ENCODE measurements at regions not wholly inside any gene's neighbourhood (a gene's known extent, or its start where the extent isn't known, plus 50 kb on each side); places are given as distances from the start of the nearest gene placed in this dataset.

GRCh38 chr4:57405359-57405758 lies 295.2 kb upstream of the IGFBP7 start:
- H3K4me1 ChIP-seq (ENCODE audit: insufficient read depth, low read length): no peaks in the 10 kb centered on the region
- Mint-ChIP-seq H3K27me3 (no peaks in the 10 kb centered on the region), H3K27ac (no peak overlapping the region), H3K36me3 (ENCODE audit: low read depth) (no peaks in the 10 kb centered on the region), H3K9me3 (peaks cover 4% of the 10 kb centered on the region), H3K4me1 (ENCODE audit: low read depth) (no peaks in the 10 kb centered on the region), H3K4me3 (no peak overlapping the region)
- TF ChIP-seq, protein P1, sequence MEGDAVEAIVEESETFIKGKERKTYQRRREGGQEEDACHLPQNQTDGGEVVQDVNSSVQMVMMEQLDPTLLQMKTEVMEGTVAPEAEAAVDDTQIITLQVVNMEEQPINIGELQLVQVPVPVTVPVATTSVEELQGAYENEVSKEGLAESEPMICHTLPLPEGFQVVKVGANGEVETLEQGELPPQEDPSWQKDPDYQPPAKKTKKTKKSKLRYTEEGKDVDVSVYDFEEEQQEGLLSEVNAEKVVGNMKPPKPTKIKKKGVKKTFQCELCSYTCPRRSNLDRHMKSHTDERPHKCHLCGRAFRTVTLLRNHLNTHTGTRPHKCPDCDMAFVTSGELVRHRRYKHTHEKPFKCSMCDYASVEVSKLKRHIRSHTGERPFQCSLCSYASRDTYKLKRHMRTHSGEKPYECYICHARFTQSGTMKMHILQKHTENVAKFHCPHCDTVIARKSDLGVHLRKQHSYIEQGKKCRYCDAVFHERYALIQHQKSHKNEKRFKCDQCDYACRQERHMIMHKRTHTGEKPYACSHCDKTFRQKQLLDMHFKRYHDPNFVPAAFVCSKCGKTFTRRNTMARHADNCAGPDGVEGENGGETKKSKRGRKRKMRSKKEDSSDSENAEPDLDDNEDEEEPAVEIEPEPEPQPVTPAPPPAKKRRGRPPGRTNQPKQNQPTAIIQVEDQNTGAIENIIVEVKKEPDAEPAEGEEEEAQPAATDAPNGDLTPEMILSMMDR (IDR thresholded peaks at IDR 0.05): no peak
- no peaks in the 10 kb centered on the region for H3K36me3 ChIP-seq (ENCODE audit: insufficient read depth, low read length)
- ATAC-seq (ENCODE audit: poor library complexity): no peak
- H3K9me3 ChIP-seq (ENCODE audit: control insufficient read depth in 1 of 2, insufficient read depth in 1 of 2, low read length in 2 of 2): no peaks in the 10 kb centered on the region
- CTCF ChIA-PET: interaction anchor here (0.6 kb wide), 1 partner anchor 12 kb away, joined by 3 read pairs; no protein-coding TSS in a partner anchor
- DNase-seq: no peak
- no peak overlapping the region for H3K4me3 ChIP-seq (ENCODE audit: low read length)
- intact Hi-C loops (cut with DNase I, micrococcal nuclease): no loop called here
- H3K27ac ChIP-seq (ENCODE audit: low read depth in 1 of 2, low read length in 2 of 2): no peak overlapping the region
- no peaks in the 10 kb centered on the region for H3K27me3 ChIP-seq (ENCODE audit: control insufficient read depth in 1 of 2, insufficient read depth in 2 of 2, low read length in 2 of 2)
- POLR2A ChIA-PET: interaction anchor here (0.7 kb wide), 1 partner anchor 12 kb away, joined by 4 read pairs; no protein-coding TSS in a partner anchor

DNA sequence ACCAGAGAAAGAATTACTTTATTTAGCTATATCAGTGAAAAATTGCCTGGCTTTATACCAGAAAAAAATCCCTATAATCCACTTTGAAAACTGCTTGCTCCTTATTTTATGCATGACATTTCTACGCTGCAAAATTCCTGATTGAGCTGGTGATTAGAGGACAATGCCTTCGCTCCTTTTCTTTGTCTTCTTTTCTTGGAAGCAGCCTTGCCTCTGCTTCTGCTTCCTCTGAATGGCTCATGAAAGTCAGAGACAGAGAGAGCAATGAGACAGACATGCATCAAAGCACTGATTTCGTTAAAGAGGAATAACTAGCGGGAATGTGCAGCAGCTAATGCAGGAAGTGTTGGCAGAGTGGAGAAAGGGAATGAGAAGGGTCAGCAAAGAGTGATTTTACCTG lies 294.3 kb upstream of the IGFBP7 start:
- no peaks in the 10 kb centered on the region for H3K27me3 Mint-ChIP-seq
- CTCF ChIA-PET: interaction anchor here (0.6 kb wide), 1 partner anchor 11 kb away, joined by 3 read pairs; no protein-coding TSS in a partner anchor
- Histone ChIP-seq H3K4me1 (ENCODE audit: insufficient read depth, low read length) (no peaks in the 10 kb centered on the region), H3K9me3 (ENCODE audit: control insufficient read depth in 1 of 2, insufficient read depth in 1 of 2, low read length in 2 of 2) (no peaks in the 10 kb centered on the region), H3K36me3 (ENCODE audit: insufficient read depth, low read length) (no peaks in the 10 kb centered on the region), H3K27ac (ENCODE audit: low read depth in 1 of 2, low read length in 2 of 2) (no peak overlapping the region), H3K27me3 (ENCODE audit: control insufficient read depth in 1 of 2, insufficient read depth in 2 of 2, low read length in 2 of 2) (no peaks in the 10 kb centered on the region), H3K4me3 (ENCODE audit: low read length) (no peak overlapping the region)
- no peak for DNase-seq
- intact Hi-C loops (cut with DNase I, micrococcal nuclease): no loop called here
- TF ChIP-seq, protein P1 (IDR thresholded peaks at IDR 0.05): no peak
- H3K4me1 Mint-ChIP-seq (ENCODE audit: low read depth): no peaks in the 10 kb centered on the region
- peaks cover 4% of the 10 kb centered on the region for H3K9me3 Mint-ChIP-seq
- ATAC-seq (ENCODE audit: poor library complexity): no peak
- POLR2A ChIA-PET: interaction anchor here (0.7 kb wide), 1 partner anchor 13 kb away, joined by 4 read pairs; no protein-coding TSS in a partner anchor
- H3K36me3 Mint-ChIP-seq (ENCODE audit: low read depth): no peaks in the 10 kb centered on the region
- H3K27ac Mint-ChIP-seq: no peak overlapping the region
- H3K4me3 Mint-ChIP-seq: no peak overlapping the region

- Histone ChIP-seq H3K36me3 (ENCODE audit: insufficient read depth, low read length) (no peaks in the 10 kb centered on the region), H3K9me3 (ENCODE audit: control insufficient read depth in 1 of 2, insufficient read depth in 1 of 2, low read length in 2 of 2) (no peaks in the 10 kb centered on the region), H3K27ac (ENCODE audit: low read depth in 1 of 2, low read length in 2 of 2) (no peak overlapping the region), H3K4me3 (ENCODE audit: low read length) (no peak overlapping the region), H3K4me1 (ENCODE audit: insufficient read depth, low read length) (no peaks in the 10 kb centered on the region), H3K27me3 (ENCODE audit: control insufficient read depth in 1 of 2, insufficient read depth in 2 of 2, low read length in 2 of 2) (no peaks in the 10 kb centered on the region)
- Mint-ChIP-seq H3K27ac (no peak overlapping the region), H3K36me3 (ENCODE audit: low read depth) (no peaks in the 10 kb centered on the region), H3K27me3 (no peaks in the 10 kb centered on the region), H3K9me3 (peaks cover 4% of the 10 kb centered on the region), H3K4me1 (ENCODE audit: low read depth) (no peaks in the 10 kb centered on the region), H3K4me3 (no peak overlapping the region)
- intact Hi-C loops (cut with DNase I, micrococcal nuclease): no loop called here
- TF ChIP-seq, protein P1 (IDR thresholded peaks at IDR 0.05): no peak
- POLR2A ChIA-PET: no interaction called here
- CTCF ChIA-PET: no interaction called here
- ATAC-seq (ENCODE audit: poor library complexity) (no peak), DNase-seq (no peak)
These were observed 293.4 kb upstream of the IGFBP7 start for GRCh38 chr4:57403591-57403990.

All from CD4-positive, alpha-beta T cell (primary cell).